GM12878 (cell line): ENCODE measurements at regions not wholly inside any gene's neighbourhood (a gene's known extent, or its start where the extent isn't known, plus 50 kb on each side); places are given as distances from the start of the nearest gene placed in this dataset.

Experiments
- ATAC-seq: fragments of 200-7000 bp; cut with Tn5 transposase; 3 replicates; pipeline ENCODE4 v1.9.1; 2020; ENCODE audit warnings: mild to moderate bottlenecking, moderate library complexity
- BruUV-seq: library from RNA; stranded (reverse); fragments of 400-500 nt; replicated peaks from 2 replicates; lab custom pipeline; 2021; lab: Mats Ljungman, UMichigan
- CTCF ChIA-PET: fragments of 300-600 bp; sonication (Branson Sonifier 250); formaldehyde crosslinking; extraction: SDS; loops from one replicate; lab custom pipeline; 2021; ENCODE audit warnings: inconsistent platforms; lab: Yijun Ruan, JAX
- POLR2A ChIA-PET: fragments of 350-600 bp; formaldehyde crosslinking; extraction: SDS; loops from one replicate; lab custom pipeline; 2021; ENCODE audit warnings: inconsistent platforms; lab: Charles Lee
- RAD21 ChIA-PET: fragments of 300-600 bp; sonication (Branson Sonifier 250); formaldehyde crosslinking; loops from one replicate; lab custom pipeline; 2023; ENCODE audit warnings: antibody characterized with exemption; ENCODE audit not compliant: unreplicated experiment; lab: Charles Lee
- SMC1A ChIA-PET: fragments of 300-600 bp; sonication (Branson Sonifier 250); formaldehyde crosslinking; loops from one replicate; lab custom pipeline; 2023; ENCODE audit not compliant: unreplicated experiment, uncharacterized antibody; lab: Charles Lee
- DNase-seq: peaks from one replicate; pipeline ENCODE4 v3.0.0-alpha.2; 2011; ENCODE audit warnings: low read depth, low spot score
- FAIRE-seq: peaks from 3 replicates; lab custom pipeline; 2011; peaks lifted over from hg19 to GRCh38; lab: Jason Lieb, UNC
- H2AFZ ChIP-seq: 2 replicates; pipeline ENCODE4 v1.6.0; 2011; ENCODE audit warnings: low read depth, low read length, control low read depth; ENCODE audit not compliant: control insufficient read depth
- H3K27ac ChIP-seq: 2 replicates; pipeline ENCODE4 v1.5.1; 2011; ENCODE audit warnings: control low read depth; ENCODE audit not compliant: control insufficient read depth, insufficient read depth
- H3K27me3 ChIP-seq, 2 experiments: replicated peaks in 1 of 2; 2 replicates each; pipeline versions ENCODE4 v1.6.0 to v1.6.1; 2011; ENCODE audit warnings: low read length in 1 of 2; ENCODE audit not compliant: control insufficient read depth in 2 of 2, insufficient read depth in 2 of 2
- H3K36me3 ChIP-seq, 2 experiments: 2 replicates each; pipeline ENCODE4 v1.5.1; 2011; ENCODE audit warnings: low read length in 1 of 2; ENCODE audit not compliant: control insufficient read depth in 2 of 2, insufficient read depth in 2 of 2
- H3K4me1 ChIP-seq: 2 replicates; pipeline ENCODE4 v1.6.1; 2011; ENCODE audit warnings: mild to moderate bottlenecking, low read length, moderate library complexity, mixed read lengths; ENCODE audit not compliant: control insufficient read depth, insufficient read depth
- H3K4me2 ChIP-seq: 2 replicates; pipeline ENCODE4 v1.6.0; 2011; ENCODE audit warnings: control low read depth; ENCODE audit not compliant: control insufficient read depth, insufficient read depth
- H3K4me3 ChIP-seq: fragments of 200-600 bp; sonication (generic); 2 replicates; pipeline ENCODE4 v1.5.1; 2016
- H3K79me2 ChIP-seq: 2 replicates; pipeline ENCODE4 v1.6.0; 2011; ENCODE audit warnings: low read length; ENCODE audit not compliant: control insufficient read depth, insufficient read depth
- H3K9ac ChIP-seq: 2 replicates; pipeline ENCODE4 v1.8.0; 2011; ENCODE audit warnings: low read length, control low read depth, mixed read lengths; ENCODE audit not compliant: control insufficient read depth, insufficient read depth
- H3K9me3 ChIP-seq: replicated peaks from 3 replicates; pipeline ENCODE4 v1.5.1; 2011; ENCODE audit warnings: mild to moderate bottlenecking, low read length; ENCODE audit not compliant: control insufficient read depth, insufficient read depth
- H4K20me1 ChIP-seq: 2 replicates; pipeline ENCODE4 v1.6.0; 2011; ENCODE audit not compliant: control insufficient read depth, insufficient read depth
- CREM ChIP-seq: IDR thresholded peaks from 2 replicates; pipeline ENCODE4 v1.6.1; 2014; ENCODE audit warnings: antibody characterized with exemption, low read depth
- EZH2 ChIP-seq: IDR thresholded peaks from 2 replicates; pipeline ENCODE4 v1.6.1; 2012; ENCODE audit warnings: low read depth, mild to moderate bottlenecking, control low read depth, inconsistent platforms, low read length, borderline replicate concordance; ENCODE audit not compliant: control insufficient read depth
- JUNB ChIP-seq: IDR thresholded peaks from 2 replicates; pipeline ENCODE4 v1.6.1; 2016; ENCODE audit warnings: antibody characterized with exemption, mild to moderate bottlenecking
- MAX ChIP-seq: IDR thresholded peaks from 2 replicates; pipeline ENCODE4 v1.6.1; 2012; ENCODE audit warnings: low read depth, low read length, improper control_type of control experiment
- NFIC ChIP-seq: IDR thresholded peaks from 2 replicates; pipeline ENCODE4 v1.6.1; 2012; ENCODE audit warnings: low read depth, mild to moderate bottlenecking, inconsistent platforms, low read length, moderate library complexity
- PRDM15 ChIP-seq: fragments of 450-650 bp; formaldehyde crosslinking; IDR thresholded peaks from 2 replicates; pipeline ENCODE4 v1.4.0; 2020; ENCODE audit warnings: mild to moderate bottlenecking, moderate library complexity
- RFX5 ChIP-seq: IDR thresholded peaks from 2 replicates; pipeline ENCODE4 v1.6.1; 2011; ENCODE audit warnings: low read depth, low read length, improper control_type of control experiment
- SMAD5 ChIP-seq: IDR thresholded peaks from 2 replicates; pipeline ENCODE4 v1.6.1; 2016; ENCODE audit warnings: antibody characterized with exemption, low read depth
- STAT1 ChIP-seq: fragments of 450-650 bp; conservative IDR thresholded peaks from 2 replicates; pipeline ENCODE4 v1.6.1; 2014; ENCODE audit warnings: antibody characterized with exemption, mild to moderate bottlenecking
- ZNF24 ChIP-seq: fragments of 450-650 bp; IDR thresholded peaks from 2 replicates; pipeline ENCODE4 v1.6.1; 2017; ENCODE audit warnings: antibody characterized with exemption, mild to moderate bottlenecking
- WGBS: methylation state at CpG from one replicate; pipeline ENCODE4 v1.1.6; 2016; ENCODE audit warnings: low lambda C conversion rate; ENCODE audit not compliant: insufficient replicate concordance, insufficient coverage; ENCODE audit errors: missing lambda C conversion rate; 5-methylcytosine and 5-hydroxymethylcytosine counted together
- in situ Hi-C: fragments of 300-500 bp; cut with MboI; formaldehyde crosslinking; loops from 9 replicates; pipeline ENCODE4 v1.14.3; 2018; ENCODE audit warnings: mixed read lengths
- intact Hi-C: fragments of 100-400 bp; cut with micrococcal nuclease; formaldehyde crosslinking; loops from one replicate; pipeline ENCODE4 v1.14.2; 2022; ENCODE audit not compliant: unreplicated experiment
- TF ChIP-seq, protein P1 (sequence below): fragments of 450-650 bp; IDR thresholded peaks from 2 replicates; pipeline ENCODE4 v1.6.1; 2017; ENCODE audit warnings: borderline replicate concordance
- TF ChIP-seq, protein P2 (sequence below): fragments of 450-650 bp; IDR thresholded peaks from 2 replicates; pipeline ENCODE4 v1.6.1; 2017; ENCODE audit warnings: antibody characterized with exemption, mild to moderate bottlenecking, moderate library complexity
- TF ChIP-seq, protein P3 (sequence below): fragments of 450-650 bp; IDR thresholded peaks from 2 replicates; pipeline ENCODE4 v1.6.1; 2016; ENCODE audit warnings: mild to moderate bottlenecking
- TF ChIP-seq, protein P4 (sequence below): IDR thresholded peaks from 2 replicates; pipeline ENCODE4 v1.6.1; 2012; ENCODE audit warnings: low read depth, low read length, improper control_type of control experiment

GRCh38 chr22:22133910-22134309, 110.7 kb upstream of the VPREB1 start:
- H2AFZ ChIP-seq, result no peak overlapping the region
- no peaks in the 10 kb centered on the region for H3K79me2 ChIP-seq
- ChIA-PET POLR2A (interaction anchor here (0.8 kb wide), 1 partner anchor 73 kb away, joined by 4 read pairs; no protein-coding TSS in a partner anchor), RAD21 (interaction anchor here (0.7 kb wide), 1 partner anchor 92 kb away, joined by 3 read pairs; no protein-coding TSS in a partner anchor), SMC1A (interaction anchor here (0.7 to 8.9 kb wide), 5 partner anchors 11 to 50 kb away, joined by 3 to 61 read pairs (median 37); no protein-coding TSS in a partner anchor), CTCF (interaction anchor here (1.1 to 2.1 kb wide), 5 partner anchors 11 to 826 kb away, joined by 3 to 5 read pairs (median 4); no protein-coding TSS in a partner anchor)
- 80% methylated on average over 5 of the region's 5 CpGs for WGBS
- FAIRE-seq, result no peak
- no peaks in the 10 kb centered on the region for H3K36me3 ChIP-seq
- H3K9me3 ChIP-seq, result no peaks in the 10 kb centered on the region
- no peaks in the 10 kb centered on the region for H4K20me1 ChIP-seq
- DNase-seq, result no peak
- H3K4me2 ChIP-seq, result no peak overlapping the region
- no peak overlapping the region for H3K4me3 ChIP-seq
- H3K9ac ChIP-seq, result no peak overlapping the region
- H3K27me3 ChIP-seq, result no peaks in the 10 kb centered on the region
- H3K4me1 ChIP-seq, result no peaks in the 10 kb centered on the region
- in situ Hi-C loops, result loop anchor here (5.0 kb wide), 1 partner anchor 52 kb away; no protein-coding TSS in a partner anchor
- H3K27ac ChIP-seq, result no peak overlapping the region
- no peak for ATAC-seq
- no TSS peak for BruUV-seq
- intact Hi-C loops, result loop anchor here (10.0 kb wide), 1 partner anchor 59 kb away; no protein-coding TSS in a partner anchor
- TF ChIP-seq EZH2 (no peak), PRDM15 (no peak), JUNB (no peak), SMAD5 (no peak), NFIC (no peak), RFX5 (no peak), CREM (no peak), ZNF24 (no peak), STAT1 (no peak), MAX (no peak)
- TF ChIP-seq, protein P1, sequence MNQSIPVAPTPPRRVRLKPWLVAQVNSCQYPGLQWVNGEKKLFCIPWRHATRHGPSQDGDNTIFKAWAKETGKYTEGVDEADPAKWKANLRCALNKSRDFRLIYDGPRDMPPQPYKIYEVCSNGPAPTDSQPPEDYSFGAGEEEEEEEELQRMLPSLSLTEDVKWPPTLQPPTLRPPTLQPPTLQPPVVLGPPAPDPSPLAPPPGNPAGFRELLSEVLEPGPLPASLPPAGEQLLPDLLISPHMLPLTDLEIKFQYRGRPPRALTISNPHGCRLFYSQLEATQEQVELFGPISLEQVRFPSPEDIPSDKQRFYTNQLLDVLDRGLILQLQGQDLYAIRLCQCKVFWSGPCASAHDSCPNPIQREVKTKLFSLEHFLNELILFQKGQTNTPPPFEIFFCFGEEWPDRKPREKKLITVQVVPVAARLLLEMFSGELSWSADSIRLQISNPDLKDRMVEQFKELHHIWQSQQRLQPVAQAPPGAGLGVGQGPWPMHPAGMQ, result no peak
- TF ChIP-seq, protein P2, sequence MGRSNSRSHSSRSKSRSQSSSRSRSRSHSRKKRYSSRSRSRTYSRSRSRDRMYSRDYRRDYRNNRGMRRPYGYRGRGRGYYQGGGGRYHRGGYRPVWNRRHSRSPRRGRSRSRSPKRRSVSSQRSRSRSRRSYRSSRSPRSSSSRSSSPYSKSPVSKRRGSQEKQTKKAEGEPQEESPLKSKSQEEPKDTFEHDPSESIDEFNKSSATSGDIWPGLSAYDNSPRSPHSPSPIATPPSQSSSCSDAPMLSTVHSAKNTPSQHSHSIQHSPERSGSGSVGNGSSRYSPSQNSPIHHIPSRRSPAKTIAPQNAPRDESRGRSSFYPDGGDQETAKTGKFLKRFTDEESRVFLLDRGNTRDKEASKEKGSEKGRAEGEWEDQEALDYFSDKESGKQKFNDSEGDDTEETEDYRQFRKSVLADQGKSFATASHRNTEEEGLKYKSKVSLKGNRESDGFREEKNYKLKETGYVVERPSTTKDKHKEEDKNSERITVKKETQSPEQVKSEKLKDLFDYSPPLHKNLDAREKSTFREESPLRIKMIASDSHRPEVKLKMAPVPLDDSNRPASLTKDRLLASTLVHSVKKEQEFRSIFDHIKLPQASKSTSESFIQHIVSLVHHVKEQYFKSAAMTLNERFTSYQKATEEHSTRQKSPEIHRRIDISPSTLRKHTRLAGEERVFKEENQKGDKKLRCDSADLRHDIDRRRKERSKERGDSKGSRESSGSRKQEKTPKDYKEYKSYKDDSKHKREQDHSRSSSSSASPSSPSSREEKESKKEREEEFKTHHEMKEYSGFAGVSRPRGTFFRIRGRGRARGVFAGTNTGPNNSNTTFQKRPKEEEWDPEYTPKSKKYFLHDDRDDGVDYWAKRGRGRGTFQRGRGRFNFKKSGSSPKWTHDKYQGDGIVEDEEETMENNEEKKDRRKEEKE, result no peak
- TF ChIP-seq, protein P3, sequence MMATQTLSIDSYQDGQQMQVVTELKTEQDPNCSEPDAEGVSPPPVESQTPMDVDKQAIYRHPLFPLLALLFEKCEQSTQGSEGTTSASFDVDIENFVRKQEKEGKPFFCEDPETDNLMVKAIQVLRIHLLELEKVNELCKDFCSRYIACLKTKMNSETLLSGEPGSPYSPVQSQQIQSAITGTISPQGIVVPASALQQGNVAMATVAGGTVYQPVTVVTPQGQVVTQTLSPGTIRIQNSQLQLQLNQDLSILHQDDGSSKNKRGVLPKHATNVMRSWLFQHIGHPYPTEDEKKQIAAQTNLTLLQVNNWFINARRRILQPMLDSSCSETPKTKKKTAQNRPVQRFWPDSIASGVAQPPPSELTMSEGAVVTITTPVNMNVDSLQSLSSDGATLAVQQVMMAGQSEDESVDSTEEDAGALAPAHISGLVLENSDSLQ, result no peak
- TF ChIP-seq, protein P4, sequence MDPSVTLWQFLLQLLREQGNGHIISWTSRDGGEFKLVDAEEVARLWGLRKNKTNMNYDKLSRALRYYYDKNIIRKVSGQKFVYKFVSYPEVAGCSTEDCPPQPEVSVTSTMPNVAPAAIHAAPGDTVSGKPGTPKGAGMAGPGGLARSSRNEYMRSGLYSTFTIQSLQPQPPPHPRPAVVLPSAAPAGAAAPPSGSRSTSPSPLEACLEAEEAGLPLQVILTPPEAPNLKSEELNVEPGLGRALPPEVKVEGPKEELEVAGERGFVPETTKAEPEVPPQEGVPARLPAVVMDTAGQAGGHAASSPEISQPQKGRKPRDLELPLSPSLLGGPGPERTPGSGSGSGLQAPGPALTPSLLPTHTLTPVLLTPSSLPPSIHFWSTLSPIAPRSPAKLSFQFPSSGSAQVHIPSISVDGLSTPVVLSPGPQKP, result no peak
